ENCODE measurements at regions not wholly inside any gene's neighbourhood (a gene's known extent, or its start where the extent isn't known, plus 50 kb on each side); places are given as distances from the start of the nearest gene placed in this dataset.
"Not testable (repeated sequence)": the region's sequence is repeated elsewhere in the genome, so short reads cannot be mapped to it uniquely, and the experiment has no call there.

- TF ChIP-seq CTCF (IDR thresholded peaks at IDR 0.05; ENCODE audit: control extremely low read depth in 1 of 3, insufficient read depth in 1 of 3, low read depth in 1 of 3, low read length in 3 of 3); EZH2 (IDR thresholded peaks at IDR 0.05; ENCODE audit: low read depth, low read length, severe bottlenecking); CBX5 (IDR thresholded peaks at IDR 0.05; ENCODE audit: low read depth, low read length); CHD1 (IDR thresholded peaks at IDR 0.05; ENCODE audit: low read depth, low read length); JUND (IDR thresholded peaks at IDR 0.05; ENCODE audit: low read length); E2F6 (IDR thresholded peaks at IDR 0.05); CEBPB (IDR thresholded peaks at IDR 0.05; ENCODE audit: low read depth, low read length); ZNF274 (IDR thresholded peaks at IDR 0.05; ENCODE audit: borderline replicate concordance, extremely low read depth, low read length); KDM5A (IDR thresholded peaks at IDR 0.05; ENCODE audit: low read length); POLR2A (IDR thresholded peaks at IDR 0.05; ENCODE audit: control extremely low read depth in 1 of 2, low read depth in 2 of 2, low read length in 2 of 2); USF2 (IDR thresholded peaks at IDR 0.05; ENCODE audit: low read length): not testable (repeated sequence)
Measured at GRCh38 chr20:40619053-40619452, 70.0 kb downstream of the MAFB start.
